Esophagus (tissue), 2 donors: ENCODE measurements at regions not wholly inside any gene's neighbourhood (a gene's known extent, or its start where the extent isn't known, plus 50 kb on each side); places are given as distances from the start of the nearest gene placed in this dataset.

Source experiments
- H3K27ac ChIP-seq, 2 donors: one replicate each; pipeline ENCODE4 v1.5.1; 2013; ENCODE audit warnings: low read depth in 2 of 2, mild to moderate bottlenecking in 2 of 2, inconsistent platforms in 1 of 2, low read length in 1 of 2, moderate library complexity in 1 of 2
- H3K27me3 ChIP-seq, 2 donors: one replicate each; pipeline ENCODE4 v1.6.1; 2013; ENCODE audit warnings: low read length in 2 of 2, control low read depth in 1 of 2, mild to moderate bottlenecking in 1 of 2; ENCODE audit not compliant: insufficient read depth in 2 of 2, control insufficient read depth in 1 of 2
- H3K36me3 ChIP-seq, 2 donors: one replicate each; pipeline ENCODE4 v1.6.1; 2013; ENCODE audit warnings: low read length in 1 of 2; ENCODE audit not compliant: control insufficient read depth in 2 of 2, insufficient read depth in 2 of 2
- H3K4me1 ChIP-seq, 2 donors: one replicate each; pipeline ENCODE4 v1.6.1; 2013; ENCODE audit warnings: low read length in 1 of 2; ENCODE audit not compliant: control insufficient read depth in 2 of 2, insufficient read depth in 2 of 2
- H3K4me3 ChIP-seq, 2 donors: one replicate each; pipeline ENCODE4 v1.5.1; 2013; ENCODE audit warnings: low read length in 2 of 2, mild to moderate bottlenecking in 2 of 2, low read depth in 1 of 2, moderate library complexity in 1 of 2
- H3K9me3 ChIP-seq, 2 donors: one replicate each; pipeline ENCODE4 v1.6.1; 2013; ENCODE audit warnings: mild to moderate bottlenecking in 2 of 2, low read depth in 1 of 2, low read length in 1 of 2, moderate library complexity in 1 of 2; ENCODE audit not compliant: control insufficient read depth in 2 of 2, insufficient read depth in 1 of 2
- WGBS, 2 donors: extraction: QIAGEN DNeasy Blood & Tissue Kit; methylation state at CpG; one replicate each; pipeline ENCODE4 v1.1.7; 2013; 5-methylcytosine and 5-hydroxymethylcytosine counted together
- donor health status: healthy with polysubstance abuse.
- donor health status: Bipolar disorder and iron deficiency.

DNA sequence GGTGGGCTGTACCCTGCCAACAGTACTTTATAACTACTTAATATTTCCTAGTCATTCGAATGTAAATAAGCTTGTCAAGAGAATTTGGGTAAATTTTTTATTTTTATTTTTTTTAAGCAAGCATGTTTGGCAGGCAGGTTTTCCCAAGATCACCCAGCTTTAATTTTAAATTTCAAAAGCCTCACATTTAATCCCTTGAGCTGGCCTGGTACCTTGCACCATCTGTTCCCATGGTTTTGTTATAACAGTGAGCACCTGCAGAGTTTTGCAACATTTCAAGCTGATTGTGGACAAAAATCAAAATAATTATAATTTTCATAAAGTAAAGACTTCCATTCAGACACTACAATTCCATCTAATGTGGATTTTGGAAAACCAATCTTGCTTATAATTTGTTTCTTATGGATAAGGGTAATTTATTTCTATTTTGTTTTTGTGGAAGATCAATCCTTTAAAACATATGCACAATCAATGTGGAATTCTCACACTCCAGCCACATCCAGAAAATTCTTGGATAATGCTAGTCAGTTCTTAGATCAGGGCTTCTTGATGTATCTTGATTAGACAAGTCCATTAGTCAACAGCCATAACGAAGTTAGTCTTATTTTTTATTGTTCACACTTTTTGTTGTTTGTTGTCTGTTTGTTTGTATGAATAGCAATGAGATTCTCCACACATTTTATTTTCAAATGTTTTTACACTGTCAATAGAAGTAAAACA, 689.3 kb downstream of the NR4A2 start:
- Histone ChIP-seq H3K27me3 (no peaks in the 10 kb centered on the region), H3K36me3 (no peaks in the 10 kb centered on the region), H3K4me3 (no peak overlapping the region), H3K4me1 (no peaks in the 10 kb centered on the region), H3K9me3 (no peaks in the 10 kb centered on the region), H3K27ac (no peak overlapping the region)
- 57 to 67% methylated on average over 2 of the region's 2 CpGs for WGBS, 2 donors

DNA sequence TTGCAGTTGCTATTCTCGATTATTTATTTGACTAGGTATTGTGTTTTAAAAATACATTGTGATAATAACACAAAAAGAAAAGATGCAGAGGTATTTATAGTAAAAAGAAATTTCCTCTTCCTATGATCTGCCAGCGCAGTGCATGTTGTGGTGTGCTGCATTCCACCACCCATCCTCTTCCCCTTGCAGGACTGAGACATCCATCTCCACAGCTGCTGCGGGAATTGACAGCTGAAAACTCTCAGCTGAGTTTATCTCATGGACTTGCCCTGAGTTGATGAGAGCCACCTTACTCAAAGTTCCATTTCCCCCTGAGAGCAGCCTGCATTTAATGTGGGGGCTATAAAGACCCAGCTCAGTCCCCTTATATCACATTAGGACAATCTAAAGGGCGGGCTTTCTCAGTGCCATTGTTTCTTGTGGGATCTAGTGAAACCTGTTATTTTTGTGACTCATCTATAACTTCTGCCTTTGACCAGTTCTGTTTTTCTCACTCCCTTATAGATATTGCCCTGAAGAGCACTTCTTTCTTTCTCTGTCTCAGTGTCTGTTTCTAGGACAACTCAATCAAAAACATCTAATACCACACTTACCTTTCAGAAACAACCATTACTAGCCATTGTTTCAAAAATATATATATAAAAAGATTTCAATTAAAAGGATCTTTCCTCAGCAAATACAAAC, 698.5 kb downstream of the NR4A2 start:
- WGBS, 2 donors: 50 to 51% methylated on average over 4 of the region's 4 CpGs
- Histone ChIP-seq H3K9me3 (no peaks in the 10 kb centered on the region), H3K36me3 (no peaks in the 10 kb centered on the region), H3K4me1 (no peaks in the 10 kb centered on the region), H3K27me3 (no peaks in the 10 kb centered on the region), H3K4me3 (no peak overlapping the region), H3K27ac (no peak overlapping the region)

DNA sequence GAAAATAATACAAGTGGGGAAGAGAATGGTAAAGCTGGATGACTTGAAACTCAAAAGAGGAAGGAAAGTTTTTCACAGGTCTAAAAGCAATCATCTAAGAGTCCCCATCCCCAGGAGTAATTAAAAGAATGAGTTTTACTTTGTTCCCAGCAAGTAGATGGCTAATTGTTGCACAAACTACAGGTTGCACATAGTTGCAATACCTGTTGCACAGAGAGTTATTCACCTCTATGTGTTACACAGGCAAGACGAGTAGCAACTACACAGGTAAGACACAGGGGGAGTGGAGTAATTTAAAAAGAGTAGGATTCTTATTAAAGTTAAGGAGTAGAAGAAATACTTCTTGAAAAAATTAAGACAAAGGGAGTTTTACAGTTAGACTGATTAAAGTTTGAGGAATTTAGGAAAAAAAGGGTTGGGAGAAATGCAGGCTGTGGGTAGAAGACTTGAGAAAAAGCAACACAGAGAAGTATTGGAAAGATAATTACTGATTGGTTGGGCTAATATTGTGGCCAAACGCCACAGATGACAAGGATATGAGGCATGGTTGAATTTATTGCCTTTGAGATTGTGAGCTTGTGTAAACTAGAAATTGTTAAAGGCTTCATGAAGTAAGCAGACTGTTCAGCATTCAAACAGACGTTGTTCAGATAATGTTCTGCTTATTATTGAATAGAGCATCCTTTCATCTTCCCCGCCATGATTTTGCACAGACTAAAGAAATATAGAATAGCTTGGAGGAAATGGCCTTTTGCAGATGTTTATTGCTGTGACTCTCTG, 699.3 kb downstream of the NR4A2 start:
- no peaks in the 10 kb centered on the region for H3K9me3 ChIP-seq
- no peak overlapping the region for H3K27ac ChIP-seq
- no peaks in the 10 kb centered on the region for H3K36me3 ChIP-seq
- H3K4me3 ChIP-seq: no peak overlapping the region
- no peaks in the 10 kb centered on the region for H3K4me1 ChIP-seq
- 34 to 38% methylated on average over 4 of the region's 4 CpGs for WGBS, 2 donors
- no peaks in the 10 kb centered on the region for H3K27me3 ChIP-seq

DNA sequence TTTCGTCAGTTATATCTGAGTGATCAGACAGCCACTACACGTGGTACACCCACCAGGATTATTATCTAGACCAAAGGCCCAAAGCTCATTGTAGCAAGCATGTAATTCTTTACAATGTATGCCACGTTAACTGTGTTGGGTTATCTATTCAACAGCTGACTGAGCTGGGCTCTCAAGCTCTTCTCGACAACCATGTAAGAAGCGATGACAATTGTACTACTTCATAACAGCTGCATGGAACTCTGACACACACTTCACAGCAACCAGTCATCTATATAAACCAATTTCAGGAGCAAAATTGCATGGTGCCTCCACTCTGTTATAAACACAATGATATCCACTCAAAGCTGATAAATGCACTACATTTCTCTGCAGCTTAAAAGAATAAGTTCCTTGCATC, 701.8 kb downstream of the NR4A2 start:
- Histone ChIP-seq H3K9me3 (no peaks in the 10 kb centered on the region), H3K27me3 (no peaks in the 10 kb centered on the region), H3K4me3 (no peak overlapping the region), H3K36me3 (no peaks in the 10 kb centered on the region), H3K27ac (no peak overlapping the region), H3K4me1 (no peaks in the 10 kb centered on the region)
- WGBS, 2 donors: 51 to 55% methylated on average over 5 of the region's 5 CpGs

DNA sequence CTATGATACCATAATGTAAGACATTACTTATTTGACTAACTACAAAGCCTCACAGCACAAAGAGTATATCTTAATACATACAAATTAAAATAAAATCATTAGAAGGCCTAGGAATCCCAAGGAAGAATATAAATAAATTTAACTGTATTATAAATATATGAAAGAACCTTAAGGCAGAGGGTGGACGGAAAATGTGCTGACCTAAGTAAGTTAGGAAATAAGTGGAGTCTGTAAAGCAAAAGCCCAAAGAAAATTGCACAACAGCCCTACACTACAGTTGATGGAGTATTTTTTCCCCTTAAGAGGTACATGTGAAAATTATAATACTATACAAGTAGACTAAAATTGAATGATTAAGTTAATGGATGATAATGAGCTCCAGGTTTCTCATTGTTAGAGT, 710.1 kb downstream of the NR4A2 start:
- Histone ChIP-seq H3K9me3 (no peaks in the 10 kb centered on the region), H3K4me1 (no peaks in the 10 kb centered on the region), H3K36me3 (no peaks in the 10 kb centered on the region), H3K27ac (no peak overlapping the region), H3K27me3 (no peaks in the 10 kb centered on the region), H3K4me3 (no peak overlapping the region)
- WGBS, 2 donors: 7 to 41% methylated on average over 1 of the region's 1 CpG

DNA sequence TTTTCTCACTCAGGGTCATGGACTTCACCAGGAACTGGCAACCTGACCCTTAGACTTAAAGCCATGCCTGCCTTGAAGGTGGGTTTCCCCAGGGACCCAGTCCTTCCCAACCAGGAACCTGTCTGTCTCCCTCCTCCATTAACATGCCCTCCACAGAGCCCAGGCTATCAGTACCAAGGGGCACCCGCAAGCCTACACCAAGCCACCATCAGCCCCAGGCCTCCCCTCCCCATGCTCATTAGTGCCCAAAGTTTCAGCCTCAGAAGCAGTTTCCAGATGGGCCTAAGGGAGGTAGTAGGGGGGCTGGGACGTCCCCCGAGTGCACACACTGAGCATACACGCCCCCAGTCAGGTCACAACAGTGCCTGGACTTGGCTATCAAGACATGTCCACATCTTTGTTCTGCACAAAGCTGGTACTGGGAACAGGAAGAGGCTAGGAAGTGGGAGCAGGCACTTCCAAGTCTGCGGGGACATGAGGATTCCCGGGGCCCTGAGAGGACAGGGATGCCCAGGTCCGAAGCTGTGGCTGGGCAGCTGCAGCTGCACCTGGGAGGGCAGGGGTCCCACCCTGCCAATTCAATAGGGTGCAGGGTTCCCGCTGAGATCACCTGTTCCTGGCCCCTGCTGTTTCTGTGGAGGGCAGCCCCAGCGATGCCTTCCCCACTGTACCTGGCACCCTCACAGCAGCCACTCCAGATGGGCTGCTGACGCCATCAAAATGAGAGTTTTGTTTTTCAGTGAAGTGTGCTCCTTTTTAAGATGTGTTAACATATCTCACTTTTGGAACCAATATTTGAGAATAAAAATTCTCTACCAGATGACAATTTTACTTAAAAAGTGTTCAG, 731.4 kb downstream of the NR4A2 start:
- no peaks in the 10 kb centered on the region for H3K4me1 ChIP-seq
- peaks cover 6 to 12% of the 10 kb centered on the region in 2 donors for H3K9me3 ChIP-seq
- WGBS, 2 donors: 84 to 86% methylated on average over 10 of the region's 10 CpGs
- H3K27me3 ChIP-seq: no peaks in the 10 kb centered on the region
- H3K36me3 ChIP-seq: no peaks in the 10 kb centered on the region
- H3K27ac ChIP-seq: no peak overlapping the region
- no peak overlapping the region for H3K4me3 ChIP-seq

DNA sequence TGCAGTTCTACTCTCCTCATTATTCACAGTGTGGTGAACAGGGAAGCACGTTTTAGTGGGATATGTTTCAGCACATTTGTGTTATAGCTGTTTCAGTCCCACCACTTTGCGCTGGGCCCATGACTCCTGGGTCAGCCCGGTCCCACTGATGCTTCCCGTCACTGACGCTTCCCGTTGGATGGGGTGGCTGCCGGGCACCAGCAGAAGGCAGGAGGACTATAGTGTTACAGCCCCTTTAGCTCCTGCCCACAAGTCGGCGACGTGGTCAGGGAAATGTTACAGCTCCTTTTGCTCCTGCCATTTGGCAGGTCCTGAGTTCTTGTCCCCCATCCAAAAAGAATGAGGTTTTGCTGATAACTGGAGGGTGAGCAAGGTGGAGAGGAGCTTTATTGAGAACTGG, 732.2 kb downstream of the NR4A2 start:
- Histone ChIP-seq H3K27me3 (no peaks in the 10 kb centered on the region), H3K4me3 (no peak overlapping the region), H3K36me3 (no peaks in the 10 kb centered on the region), H3K4me1 (no peaks in the 10 kb centered on the region), H3K9me3 (peaks cover 6 to 12% of the 10 kb centered on the region in 2 donors), H3K27ac (no peak overlapping the region)
- WGBS, 2 donors: 79 to 88% methylated on average over 10 of the region's 10 CpGs

DNA sequence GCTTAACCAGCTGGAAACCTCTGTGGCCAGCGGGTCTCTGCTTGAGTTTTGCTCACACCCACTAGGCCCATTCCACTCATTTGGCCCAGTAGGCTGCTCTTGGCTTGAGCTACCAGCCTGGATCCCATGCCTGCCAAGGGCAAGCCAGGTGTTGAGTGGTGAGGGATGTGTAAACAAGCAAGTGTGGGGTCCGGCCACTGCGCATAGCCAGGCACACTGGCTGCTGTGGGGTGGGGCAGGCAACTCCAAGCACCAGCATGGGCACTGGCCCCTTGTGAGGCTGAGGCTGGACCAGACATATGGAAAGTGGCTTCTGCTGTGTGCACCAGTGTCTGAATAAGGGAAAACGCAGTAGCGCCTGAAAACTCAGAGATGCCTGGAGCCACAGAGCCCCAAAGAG, 732.7 kb downstream of the NR4A2 start:
- Histone ChIP-seq H3K4me3 (no peak overlapping the region), H3K27ac (no peak overlapping the region), H3K9me3 (peaks cover 6 to 12% of the 10 kb centered on the region in 2 donors), H3K36me3 (no peaks in the 10 kb centered on the region), H3K27me3 (no peaks in the 10 kb centered on the region), H3K4me1 (no peaks in the 10 kb centered on the region)
- 92 to 93% methylated on average over 5 of the region's 5 CpGs for WGBS, 2 donors

DNA sequence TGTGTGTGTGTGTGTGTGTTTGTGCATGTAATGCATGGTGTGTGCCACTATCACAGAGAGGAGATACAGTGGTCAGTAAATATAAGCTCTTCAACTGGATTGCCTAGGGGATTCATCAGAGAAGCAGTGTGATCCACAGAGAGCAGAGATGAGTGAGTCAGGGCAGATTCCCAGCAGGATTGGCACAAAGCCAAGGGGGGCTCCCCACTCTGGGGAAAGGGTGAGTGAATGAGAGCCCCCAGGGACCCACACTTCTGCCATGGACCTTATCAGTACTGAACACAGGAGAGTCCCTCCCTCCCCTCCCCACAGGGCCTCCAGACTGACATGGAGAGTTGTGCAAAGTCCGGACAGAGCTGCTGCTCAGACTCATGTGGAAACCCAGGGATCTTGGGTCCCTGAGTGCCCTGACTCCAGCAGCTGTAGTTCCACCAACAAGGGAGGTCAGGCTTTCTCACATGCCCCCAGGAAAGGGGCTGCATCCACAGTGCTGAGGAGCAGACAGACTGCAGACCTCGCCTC, 748.8 kb downstream of the NR4A2 start:
- H3K9me3 ChIP-seq: peaks cover 0 to 5% of the 10 kb centered on the region in 2 donors
- no peak overlapping the region for H3K27ac ChIP-seq
- no peak overlapping the region for H3K4me3 ChIP-seq
- no peaks in the 10 kb centered on the region for H3K36me3 ChIP-seq
- H3K4me1 ChIP-seq: no peaks in the 10 kb centered on the region
- no peaks in the 10 kb centered on the region for H3K27me3 ChIP-seq
- 73 to 86% methylated on average over 2 of the region's 2 CpGs for WGBS, 2 donors
